GM18499 (cell line): ENCODE measurements at regions not wholly inside any gene's neighbourhood (a gene's known extent, or its start where the extent isn't known, plus 50 kb on each side); places are given as distances from the start of the nearest gene placed in this dataset.

Experiments
- ATAC-seq: cut with Tn5 transposase; IDR thresholded peaks from one replicate; pipeline ENCODE4 v1.9.1; 2021; ENCODE audit warnings: moderate number of reproducible peaks; ENCODE audit not compliant: insufficient read depth, unreplicated experiment

- ATAC-seq: no peak
Observed at GRCh38 chr10:128411643-128412042, 285.4 kb upstream of the MKI67 start.

DNA sequence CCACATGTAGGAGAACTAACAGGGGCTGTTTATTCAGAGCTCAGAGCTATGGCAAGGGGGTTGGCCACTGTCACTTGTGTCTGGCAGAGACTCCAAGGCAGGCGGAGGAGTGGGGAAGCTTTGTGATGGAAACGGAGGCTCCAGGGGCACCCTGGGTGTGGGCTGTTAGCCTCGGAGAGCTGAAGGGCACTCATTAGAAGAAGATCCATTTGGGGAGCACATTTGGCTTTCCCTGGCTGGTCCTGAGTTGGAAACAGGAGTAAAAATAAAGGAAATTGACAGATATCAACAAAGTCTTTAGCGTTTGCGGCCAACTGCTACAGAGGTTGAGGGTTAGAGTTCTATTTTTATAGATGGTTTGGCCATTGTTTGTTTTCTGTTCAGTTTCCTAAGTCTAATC is 288.3 kb upstream of the MKI67 start:
- ATAC-seq: no peak

DNA sequence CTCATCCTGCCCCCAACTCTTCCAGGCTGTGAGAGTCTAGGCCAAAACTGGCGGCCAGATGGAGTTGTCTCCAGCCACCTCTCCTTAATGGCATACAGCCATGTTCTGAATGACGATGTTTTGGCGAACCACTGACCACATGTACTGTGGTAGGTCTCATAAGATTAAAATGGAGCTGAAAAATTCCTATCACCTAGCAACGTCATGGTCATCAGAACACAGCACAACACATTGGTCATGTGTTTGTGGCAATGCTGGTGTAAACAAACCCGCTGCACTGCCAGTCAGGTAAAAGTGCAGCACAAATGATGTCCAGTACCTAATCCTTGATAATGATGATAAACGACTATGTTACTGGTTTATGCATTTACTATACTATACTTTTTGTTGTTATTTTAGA is 290.0 kb upstream of the MKI67 start:
- ATAC-seq: no peak

DNA sequence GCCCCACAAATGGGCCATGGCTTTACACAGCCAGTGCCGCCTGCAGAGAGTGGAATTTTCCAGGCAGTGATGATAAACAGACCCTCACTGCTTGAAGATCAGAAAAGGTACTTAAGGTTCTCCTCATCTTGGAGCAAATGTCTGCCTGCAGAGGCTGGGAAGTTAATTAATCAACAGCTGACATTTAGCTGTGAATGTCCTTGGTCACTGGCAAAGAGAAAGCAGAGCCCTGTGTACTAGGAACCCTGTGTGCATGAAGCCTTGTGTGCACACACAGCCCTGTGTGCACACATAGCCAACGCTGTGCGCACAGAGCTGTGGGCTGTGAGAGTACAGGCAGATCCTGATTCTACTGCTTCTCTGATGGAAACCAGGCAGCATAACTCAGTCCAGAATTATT is 291.6 kb upstream of the MKI67 start:
- no peak for ATAC-seq

DNA sequence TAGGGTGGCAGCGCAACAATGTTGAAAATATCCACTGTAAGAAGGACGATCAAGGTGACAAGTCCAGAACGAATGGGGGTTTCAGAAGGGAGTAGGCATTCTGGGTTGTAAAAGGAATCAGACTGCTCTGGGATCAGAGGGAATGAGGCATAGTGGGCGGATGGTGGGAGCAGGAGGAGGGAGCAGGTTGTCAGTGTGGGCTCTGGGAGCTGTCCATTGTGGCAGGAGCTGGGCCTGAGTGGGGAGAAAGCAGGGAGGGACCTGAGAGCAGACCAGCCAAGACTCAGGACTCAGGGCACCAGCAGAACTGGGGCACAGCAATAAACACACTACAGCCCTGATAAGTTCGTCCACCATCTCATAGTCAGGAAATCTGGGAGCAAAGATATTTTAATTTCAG is 292.6 kb upstream of the MKI67 start:
- no peak for ATAC-seq

- ATAC-seq: no peak
Observed at GRCh38 chr10:128419466-128420019, 293.3 kb upstream of the MKI67 start.

- ATAC-seq: no peak
Observed at GRCh38 chr10:128420623-128421022, 294.4 kb upstream of the MKI67 start.

GRCh38 chr10:128421371-128422160 is 295.3 kb upstream of the MKI67 start:
- no peak for ATAC-seq

- no peak for ATAC-seq
Observed at GRCh38 chr10:128422190-128422589, 296.0 kb upstream of the MKI67 start.

DNA sequence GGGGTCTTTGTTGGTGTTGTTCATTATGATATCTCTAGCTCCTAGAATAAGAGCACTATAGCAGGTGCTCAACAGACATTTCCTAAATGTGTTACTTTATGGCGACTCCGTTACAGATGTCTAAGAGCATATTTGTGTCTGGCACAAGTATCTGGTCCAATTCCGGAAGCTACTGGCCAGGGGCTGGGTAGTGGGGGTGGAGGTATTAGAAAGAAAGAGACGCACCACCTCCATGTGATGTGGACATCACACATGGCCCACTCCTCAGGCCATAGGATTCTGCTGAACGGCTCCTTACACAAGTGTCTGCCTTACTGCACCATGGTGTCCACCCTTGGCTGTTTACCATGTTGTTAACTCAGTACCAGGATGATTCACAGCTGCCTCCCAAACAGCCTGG is 296.8 kb upstream of the MKI67 start:
- ATAC-seq: no peak

DNA sequence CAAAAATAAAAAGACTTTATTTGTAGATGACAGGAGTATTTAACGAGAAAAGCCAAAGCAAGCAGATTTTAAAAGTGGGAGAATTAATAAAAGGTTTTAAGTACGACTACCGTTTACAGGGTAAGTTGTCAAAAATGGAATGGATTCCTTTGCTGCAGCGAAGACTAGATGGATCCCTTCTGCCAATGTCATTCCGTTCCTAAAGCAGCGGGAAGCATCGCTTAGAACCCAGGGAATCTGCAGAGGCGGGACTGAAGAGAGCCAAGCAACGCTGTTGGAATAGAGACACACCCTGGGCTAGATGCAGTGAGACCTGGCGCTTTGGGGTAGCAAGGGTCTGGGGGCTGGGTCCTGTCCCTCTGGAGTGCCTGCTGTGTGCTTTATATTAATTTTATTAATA is 303.1 kb upstream of the MKI67 start:
- no peak for ATAC-seq

GRCh38 chr10:128429835-128430513 is 303.8 kb upstream of the MKI67 start:
- no peak for ATAC-seq

- ATAC-seq: no peak
Observed at GRCh38 chr10:128431083-128431482, 304.9 kb upstream of the MKI67 start.

- ATAC-seq: no peak
Observed at GRCh38 chr10:128431506-128431905, 305.3 kb upstream of the MKI67 start.

DNA sequence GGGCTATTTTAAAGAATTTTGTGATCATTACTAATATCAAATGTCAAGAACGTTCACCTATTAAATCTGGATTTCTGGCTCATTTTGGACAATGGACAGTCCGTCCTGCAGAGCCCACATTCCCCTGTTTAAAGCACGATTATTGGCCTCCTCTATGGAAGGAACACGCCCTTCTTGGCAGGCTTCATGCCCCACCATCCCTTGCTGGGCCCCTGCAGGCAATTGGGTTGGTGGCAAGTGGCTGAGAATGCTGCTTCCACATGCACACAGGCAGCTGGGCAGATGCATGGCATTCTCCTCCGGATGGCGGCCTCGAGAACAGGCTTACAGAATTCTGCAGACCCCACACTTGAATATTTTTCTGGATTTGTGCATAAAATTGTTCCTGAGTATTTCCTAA is 305.8 kb upstream of the MKI67 start:
- no peak for ATAC-seq

DNA sequence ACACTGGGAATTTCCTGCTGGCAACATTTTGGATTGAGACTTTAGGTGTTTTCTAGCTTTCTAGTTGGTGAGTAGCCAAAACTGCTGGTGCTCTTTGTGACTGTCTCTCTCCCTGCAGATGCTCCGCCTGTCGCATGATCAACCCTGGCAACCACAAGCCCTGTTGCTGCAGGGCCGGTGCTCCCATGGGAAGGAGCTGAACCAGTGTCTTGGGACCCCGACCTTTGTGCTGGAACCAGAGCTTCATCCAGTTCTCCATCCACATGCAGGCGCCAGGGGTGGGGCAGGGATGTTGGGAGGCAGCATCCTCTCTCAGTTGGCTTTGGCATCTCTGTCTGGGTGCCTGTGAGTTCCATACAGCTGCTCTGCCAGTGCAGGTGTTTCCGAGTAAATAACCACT is 306.2 kb upstream of the MKI67 start:
- ATAC-seq: no peak

DNA sequence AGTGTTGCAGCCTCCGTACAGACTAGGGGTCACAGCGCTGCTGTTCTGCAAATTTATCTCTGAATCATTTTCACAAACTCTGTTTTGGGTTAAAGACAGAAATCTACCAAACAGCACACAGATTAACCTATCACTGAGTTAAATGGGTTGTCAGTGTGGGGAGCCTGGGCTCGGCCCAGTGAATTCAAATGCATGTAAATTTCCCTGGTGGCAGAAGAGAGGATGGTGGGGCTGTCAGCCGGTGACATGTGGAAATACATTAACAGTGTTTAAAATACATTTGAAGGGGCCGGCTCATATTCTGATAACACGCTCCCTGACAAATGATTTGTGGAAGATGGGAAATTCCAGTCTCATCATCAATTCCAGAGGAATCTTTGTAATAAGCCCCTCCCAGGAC is 309.6 kb upstream of the MKI67 start:
- ATAC-seq: no peak

DNA sequence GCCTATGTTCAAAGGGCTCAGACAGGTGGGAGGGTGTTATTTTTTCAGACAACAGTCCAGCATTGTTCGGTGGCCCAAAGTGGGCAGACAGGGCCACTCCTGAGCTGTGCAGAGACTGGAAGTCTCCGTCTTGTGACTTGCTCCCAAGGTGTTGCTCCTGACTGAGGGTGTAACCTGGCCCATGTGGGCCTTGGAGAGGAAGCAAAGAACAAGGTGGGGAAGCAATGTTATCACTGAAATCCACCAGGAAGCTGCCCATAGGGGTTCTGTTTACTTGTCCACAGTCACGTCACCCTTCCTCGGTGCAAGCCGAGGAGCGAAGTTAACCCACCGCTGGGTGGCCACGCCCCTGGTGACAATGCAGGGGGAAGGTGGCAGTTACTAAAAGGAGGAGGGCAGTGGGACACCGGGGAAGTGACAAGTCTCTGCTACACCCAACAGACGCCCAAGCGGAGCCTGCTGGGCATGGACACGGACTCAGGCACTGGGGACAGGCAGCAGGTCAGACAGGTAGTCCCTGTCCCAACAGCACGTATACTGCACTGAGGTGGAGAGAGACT is 311.6 kb upstream of the MKI67 start:
- no peak for ATAC-seq

GRCh38 chr10:128438417-128439063 is 312.3 kb upstream of the MKI67 start:
- ATAC-seq: no peak

- no peak for ATAC-seq
Observed at GRCh38 chr10:128440513-128441160, 314.4 kb upstream of the MKI67 start.
